ENCODE measurements at regions not wholly inside any gene's neighbourhood (a gene's known extent, or its start where the extent isn't known, plus 50 kb on each side); places are given as distances from the start of the nearest gene placed in this dataset.

DNA sequence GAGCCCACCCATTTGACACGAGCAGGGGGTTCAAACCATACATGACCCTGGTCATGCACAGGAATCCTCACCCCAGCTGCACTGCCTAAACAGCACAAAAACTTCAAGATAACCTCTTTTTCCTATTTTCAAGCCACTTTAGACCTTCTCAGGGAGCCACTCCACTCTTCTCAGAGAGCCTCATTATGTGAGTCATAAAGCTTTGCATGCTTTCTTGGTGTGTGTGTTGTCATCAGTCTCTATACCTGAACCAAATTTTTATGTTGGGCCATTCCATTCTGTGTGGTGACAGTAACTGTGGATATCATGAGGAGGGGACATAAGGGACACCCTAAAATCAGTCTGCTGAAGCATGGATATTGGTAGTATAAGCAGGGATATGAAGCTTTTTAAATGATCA, 769.5 kb upstream of the API5 start:
- H3K4me3 ChIP-seq (ENCODE audit: low read depth in 1 of 5, low read length in 5 of 5) = no peak overlapping the region

DNA sequence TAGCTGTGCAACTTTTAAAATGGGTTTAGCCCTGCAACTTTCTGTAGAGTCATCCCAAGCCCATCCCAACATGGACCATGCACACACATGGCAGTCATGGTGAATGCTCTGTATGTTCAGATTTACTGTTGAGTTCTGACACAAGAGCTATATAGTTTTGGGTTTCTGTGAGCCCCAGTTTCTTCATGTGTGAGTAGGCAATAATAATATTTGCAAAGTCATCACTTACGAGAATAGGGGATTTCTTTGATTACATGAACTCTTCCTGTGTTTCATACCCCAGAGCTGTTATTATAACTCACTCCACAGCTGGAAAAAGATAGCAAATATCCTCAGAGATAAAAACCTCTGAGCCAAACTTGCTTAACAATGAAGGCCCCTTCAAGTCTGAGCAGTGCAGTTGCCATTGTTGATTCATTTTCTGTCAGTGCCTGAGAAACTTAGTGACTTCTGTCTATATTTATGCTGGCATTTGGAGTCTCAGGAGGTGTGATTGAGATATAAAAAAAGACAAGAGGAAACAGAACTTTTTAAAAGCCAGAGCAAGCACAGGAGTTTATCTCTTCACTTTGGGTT, 767.9 kb upstream of the API5 start:
- H3K36me3 ChIP-seq (ENCODE audit: control insufficient read depth in 5 of 5, insufficient read depth in 5 of 5, low read length in 5 of 5) = no peaks in the 10 kb centered on the region
- no peaks in the 10 kb centered on the region for H3K27me3 ChIP-seq (ENCODE audit: control insufficient read depth in 5 of 5, insufficient read depth in 4 of 5, low read length in 5 of 5)
- no peak overlapping the region for H3K27ac ChIP-seq (ENCODE audit: low read depth, low read length)
- no peak overlapping the region for H3K4me3 ChIP-seq (ENCODE audit: low read depth in 1 of 5, low read length in 5 of 5)
- no peak overlapping the region for H3K9ac ChIP-seq (ENCODE audit: low read length in 5 of 5)
- peaks cover 0 to 5% (median 3%) of the 10 kb centered on the region in 5 donors for H3K9me3 ChIP-seq (ENCODE audit: control insufficient read depth in 5 of 5, low read length in 5 of 5)
- H3K4me1 ChIP-seq (ENCODE audit: control insufficient read depth in 5 of 5, insufficient read depth in 5 of 5, low read length in 5 of 5) = no peaks in the 10 kb centered on the region

More for the DNA sequence above, 769.5 kb upstream of the API5 start:
- H3K27me3 ChIP-seq (ENCODE audit: control insufficient read depth in 5 of 5, insufficient read depth in 4 of 5, low read length in 5 of 5) = no peaks in the 10 kb centered on the region
- no peak overlapping the region for H3K9ac ChIP-seq (ENCODE audit: low read length in 5 of 5)
- H3K9me3 ChIP-seq (ENCODE audit: control insufficient read depth in 5 of 5, low read length in 5 of 5) = peaks cover 0 to 5% (median 3%) of the 10 kb centered on the region in 5 donors
- H3K4me1 ChIP-seq (ENCODE audit: control insufficient read depth in 5 of 5, insufficient read depth in 5 of 5, low read length in 5 of 5) = no peaks in the 10 kb centered on the region
- H3K36me3 ChIP-seq (ENCODE audit: control insufficient read depth in 5 of 5, insufficient read depth in 5 of 5, low read length in 5 of 5) = no peaks in the 10 kb centered on the region
- H3K27ac ChIP-seq (ENCODE audit: low read depth, low read length) = no peak overlapping the region

DNA sequence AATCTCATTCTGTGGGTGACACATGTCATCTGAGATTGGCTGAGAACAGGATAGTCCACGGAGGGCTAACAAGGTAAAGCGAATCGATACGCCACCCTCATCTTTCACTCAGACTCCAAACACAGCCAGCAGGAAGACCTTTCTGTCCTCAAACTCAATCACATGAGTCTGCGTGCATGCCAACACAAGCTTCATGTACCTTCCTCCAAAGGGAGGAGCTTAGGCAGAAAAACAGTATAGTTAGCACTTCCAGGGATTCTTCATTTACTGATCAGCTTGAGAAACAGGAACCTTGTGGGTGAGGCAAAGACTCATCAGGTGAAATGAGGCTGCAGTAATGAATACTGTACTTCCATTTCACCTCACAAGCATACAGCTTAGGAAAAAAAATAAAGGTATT, 767.1 kb upstream of the API5 start:
- peaks cover 0 to 5% (median 3%) of the 10 kb centered on the region in 5 donors for H3K9me3 ChIP-seq (ENCODE audit: control insufficient read depth in 5 of 5, low read length in 5 of 5)

DNA sequence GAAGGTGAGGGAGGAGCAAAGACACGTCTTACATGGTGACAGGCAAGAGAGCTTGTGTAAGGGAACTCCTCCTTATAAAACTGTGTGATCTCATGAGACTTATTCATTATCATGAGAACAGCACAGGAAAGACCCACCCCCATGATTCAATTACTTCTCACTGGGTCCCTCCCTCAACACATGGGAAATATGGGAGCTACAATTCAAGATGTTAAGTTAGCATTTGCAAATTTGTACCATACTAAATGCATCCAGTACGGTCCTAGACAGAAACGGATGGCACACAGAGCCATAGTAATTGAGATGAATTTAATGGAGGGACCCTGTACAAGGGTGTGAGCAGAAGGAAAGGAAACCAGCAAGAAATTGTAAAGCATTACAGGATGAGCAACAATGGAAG, 765.8 kb upstream of the API5 start:
- no peak overlapping the region for H3K9ac ChIP-seq (ENCODE audit: low read length in 5 of 5)

More for the DNA sequence above, 767.1 kb upstream of the API5 start:
- Histone ChIP-seq H3K36me3 (ENCODE audit: control insufficient read depth in 5 of 5, insufficient read depth in 5 of 5, low read length in 5 of 5) (no peaks in the 10 kb centered on the region), H3K4me1 (ENCODE audit: control insufficient read depth in 5 of 5, insufficient read depth in 5 of 5, low read length in 5 of 5) (no peaks in the 10 kb centered on the region), H3K4me3 (ENCODE audit: low read depth in 1 of 5, low read length in 5 of 5) (no peak overlapping the region), H3K9ac (ENCODE audit: low read length in 5 of 5) (no peak overlapping the region), H3K27ac (ENCODE audit: low read depth, low read length) (no peak overlapping the region), H3K27me3 (ENCODE audit: control insufficient read depth in 5 of 5, insufficient read depth in 4 of 5, low read length in 5 of 5) (no peaks in the 10 kb centered on the region)

DNA sequence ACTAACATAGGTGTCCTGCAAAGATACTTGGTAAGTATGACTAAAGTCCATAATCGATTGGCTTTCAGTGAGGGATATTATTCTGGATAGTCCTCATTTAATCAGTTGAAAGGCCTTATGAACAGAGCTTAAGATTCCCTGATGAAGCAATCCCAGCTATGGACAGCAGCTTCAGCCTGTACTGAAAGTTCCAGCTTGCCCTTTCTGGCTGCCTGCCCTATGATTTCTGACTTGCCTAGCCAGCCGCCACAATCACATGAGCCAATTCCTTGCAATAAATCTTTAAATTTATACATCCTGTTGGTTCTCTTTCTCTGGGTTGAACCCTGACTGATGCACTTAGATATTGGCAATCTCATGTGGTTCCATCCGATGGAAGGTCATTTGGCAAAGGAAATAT, 759.0 kb upstream of the API5 start:
- H3K9ac ChIP-seq (ENCODE audit: low read length in 5 of 5) = no peak overlapping the region
- H3K36me3 ChIP-seq (ENCODE audit: control insufficient read depth in 5 of 5, insufficient read depth in 5 of 5, low read length in 5 of 5) = no peaks in the 10 kb centered on the region
- no peaks in the 10 kb centered on the region for H3K9me3 ChIP-seq (ENCODE audit: control insufficient read depth in 5 of 5, low read length in 5 of 5)
- H3K4me1 ChIP-seq (ENCODE audit: control insufficient read depth in 5 of 5, insufficient read depth in 5 of 5, low read length in 5 of 5) = no peaks in the 10 kb centered on the region
- no peaks in the 10 kb centered on the region for H3K27me3 ChIP-seq (ENCODE audit: control insufficient read depth in 5 of 5, insufficient read depth in 4 of 5, low read length in 5 of 5)
- no peak overlapping the region for H3K4me3 ChIP-seq (ENCODE audit: low read depth in 1 of 5, low read length in 5 of 5)
- H3K27ac ChIP-seq (ENCODE audit: low read depth, low read length) = no peak overlapping the region

More for the DNA sequence above, 765.8 kb upstream of the API5 start:
- Histone ChIP-seq H3K4me1 (ENCODE audit: control insufficient read depth in 5 of 5, insufficient read depth in 5 of 5, low read length in 5 of 5) (no peaks in the 10 kb centered on the region), H3K36me3 (ENCODE audit: control insufficient read depth in 5 of 5, insufficient read depth in 5 of 5, low read length in 5 of 5) (no peaks in the 10 kb centered on the region), H3K9me3 (ENCODE audit: control insufficient read depth in 5 of 5, low read length in 5 of 5) (peaks cover 0 to 5% (median 3%) of the 10 kb centered on the region in 5 donors), H3K27me3 (ENCODE audit: control insufficient read depth in 5 of 5, insufficient read depth in 4 of 5, low read length in 5 of 5) (no peaks in the 10 kb centered on the region), H3K27ac (ENCODE audit: low read depth, low read length) (no peak overlapping the region), H3K4me3 (ENCODE audit: low read depth in 1 of 5, low read length in 5 of 5) (no peak overlapping the region)

DNA sequence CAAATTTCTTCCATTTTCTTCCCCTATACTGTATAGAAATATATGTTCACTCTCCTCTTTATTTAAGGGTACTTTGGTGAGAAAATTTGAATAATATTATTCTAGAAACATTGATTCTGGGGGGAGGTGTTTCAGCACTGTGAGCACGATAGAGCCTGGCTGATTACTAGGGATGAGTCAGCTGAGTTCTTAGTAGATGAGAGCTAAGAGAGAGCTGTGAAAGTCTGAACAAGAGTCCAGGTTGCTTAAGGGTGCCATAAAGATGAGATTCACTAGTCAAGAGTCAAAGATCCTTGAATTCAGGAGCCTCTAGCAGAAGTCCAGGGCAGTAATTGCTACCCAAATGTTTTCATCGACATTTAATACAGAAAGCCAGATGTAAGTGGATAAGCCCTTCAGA, 756.6 kb upstream of the API5 start:
- no peaks in the 10 kb centered on the region for H3K27me3 ChIP-seq (ENCODE audit: control insufficient read depth in 5 of 5, insufficient read depth in 4 of 5, low read length in 5 of 5)
- H3K9me3 ChIP-seq (ENCODE audit: control insufficient read depth in 5 of 5, low read length in 5 of 5) = no peaks in the 10 kb centered on the region
- H3K27ac ChIP-seq (ENCODE audit: low read depth, low read length) = no peak overlapping the region
- H3K36me3 ChIP-seq (ENCODE audit: control insufficient read depth in 5 of 5, insufficient read depth in 5 of 5, low read length in 5 of 5) = no peaks in the 10 kb centered on the region
- no peak overlapping the region for H3K4me3 ChIP-seq (ENCODE audit: low read depth in 1 of 5, low read length in 5 of 5)
- H3K4me1 ChIP-seq (ENCODE audit: control insufficient read depth in 5 of 5, insufficient read depth in 5 of 5, low read length in 5 of 5) = no peaks in the 10 kb centered on the region
- no peak overlapping the region for H3K9ac ChIP-seq (ENCODE audit: low read length in 5 of 5)

DNA sequence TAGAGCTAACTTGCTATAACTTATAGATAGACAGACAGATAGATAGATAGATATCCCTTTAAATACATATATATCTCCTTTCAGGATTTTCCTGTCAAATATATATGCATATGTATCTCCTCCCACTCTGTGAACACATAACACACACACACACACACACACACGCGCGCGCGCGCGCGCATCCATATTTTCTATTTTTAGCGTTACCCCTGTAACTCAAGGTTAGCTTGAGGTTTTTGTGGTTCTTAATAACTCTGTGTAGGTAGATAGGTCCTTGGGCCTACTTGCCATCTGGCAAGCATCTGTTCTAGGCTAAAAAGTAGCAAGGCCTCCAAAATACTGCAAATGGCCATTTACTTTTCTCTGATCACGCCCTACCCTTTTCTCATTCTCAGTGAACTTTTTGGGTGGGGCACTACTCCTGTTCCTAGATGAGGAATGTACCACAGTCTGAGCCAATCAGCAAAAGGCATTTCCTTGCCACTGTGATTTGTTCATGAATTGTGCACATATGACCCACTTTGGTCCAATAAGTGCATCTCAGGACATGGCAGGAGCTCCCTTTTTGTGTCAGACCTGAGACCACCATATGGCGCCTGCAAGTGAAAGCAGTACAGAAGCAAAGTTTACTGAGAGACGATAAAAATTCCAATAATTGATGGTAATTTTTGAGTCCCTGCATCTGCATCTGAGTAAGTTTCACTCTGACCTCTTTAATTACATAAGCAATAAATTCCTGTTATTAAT, 740.5 kb upstream of the API5 start:
- Histone ChIP-seq H3K27me3 (ENCODE audit: control insufficient read depth in 5 of 5, insufficient read depth in 4 of 5, low read length in 5 of 5) (no peaks in the 10 kb centered on the region), H3K4me1 (ENCODE audit: control insufficient read depth in 5 of 5, insufficient read depth in 5 of 5, low read length in 5 of 5) (no peaks in the 10 kb centered on the region), H3K9ac (ENCODE audit: low read length in 5 of 5) (no peak overlapping the region), H3K27ac (ENCODE audit: low read depth, low read length) (no peak overlapping the region), H3K36me3 (ENCODE audit: control insufficient read depth in 5 of 5, insufficient read depth in 5 of 5, low read length in 5 of 5) (no peaks in the 10 kb centered on the region), H3K4me3 (ENCODE audit: low read depth in 1 of 5, low read length in 5 of 5) (no peak overlapping the region), H3K9me3 (ENCODE audit: control insufficient read depth in 5 of 5, low read length in 5 of 5) (peaks cover 0 to 2% (median 0%) of the 10 kb centered on the region in 5 donors)

DNA sequence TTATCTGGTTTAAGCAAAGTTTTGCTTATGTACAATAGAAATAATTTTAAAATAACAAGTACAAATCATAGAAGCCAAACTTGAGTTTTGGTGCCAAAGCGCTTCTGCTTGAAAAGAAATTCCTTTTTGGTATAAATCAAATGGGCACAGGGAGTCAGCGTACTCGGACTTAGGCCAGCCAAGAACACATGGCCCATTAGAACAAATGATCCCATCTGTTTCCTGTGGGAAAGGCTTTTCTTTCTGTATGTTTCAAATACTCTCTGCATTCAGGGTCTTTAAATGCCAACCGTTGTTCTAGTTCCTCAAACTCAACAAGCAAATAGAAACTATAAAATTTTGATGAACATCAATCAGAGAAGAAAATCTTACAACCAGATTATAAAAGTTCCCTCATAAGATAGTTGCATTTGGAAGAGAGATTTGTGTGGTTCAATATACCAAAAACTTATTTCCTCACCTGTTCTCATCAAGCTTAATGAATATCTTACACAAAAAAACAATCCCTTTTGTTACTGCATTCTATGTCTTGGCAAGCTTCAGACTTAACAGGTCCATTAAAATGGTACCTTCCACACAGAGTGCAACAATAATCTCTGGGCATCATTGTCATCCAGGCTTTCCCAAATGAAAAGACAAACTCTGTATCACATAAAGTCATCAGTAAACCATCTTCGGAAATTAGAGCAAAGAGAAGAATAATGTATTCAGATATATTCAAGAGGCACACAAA, 739.8 kb upstream of the API5 start:
- Histone ChIP-seq H3K27ac (ENCODE audit: low read depth, low read length) (no peak overlapping the region), H3K9ac (ENCODE audit: low read length in 5 of 5) (no peak overlapping the region), H3K27me3 (ENCODE audit: control insufficient read depth in 5 of 5, insufficient read depth in 4 of 5, low read length in 5 of 5) (no peaks in the 10 kb centered on the region), H3K36me3 (ENCODE audit: control insufficient read depth in 5 of 5, insufficient read depth in 5 of 5, low read length in 5 of 5) (no peaks in the 10 kb centered on the region), H3K4me1 (ENCODE audit: control insufficient read depth in 5 of 5, insufficient read depth in 5 of 5, low read length in 5 of 5) (no peaks in the 10 kb centered on the region), H3K4me3 (ENCODE audit: low read depth in 1 of 5, low read length in 5 of 5) (no peak overlapping the region), H3K9me3 (ENCODE audit: control insufficient read depth in 5 of 5, low read length in 5 of 5) (peaks cover 0 to 2% (median 0%) of the 10 kb centered on the region in 5 donors)

DNA sequence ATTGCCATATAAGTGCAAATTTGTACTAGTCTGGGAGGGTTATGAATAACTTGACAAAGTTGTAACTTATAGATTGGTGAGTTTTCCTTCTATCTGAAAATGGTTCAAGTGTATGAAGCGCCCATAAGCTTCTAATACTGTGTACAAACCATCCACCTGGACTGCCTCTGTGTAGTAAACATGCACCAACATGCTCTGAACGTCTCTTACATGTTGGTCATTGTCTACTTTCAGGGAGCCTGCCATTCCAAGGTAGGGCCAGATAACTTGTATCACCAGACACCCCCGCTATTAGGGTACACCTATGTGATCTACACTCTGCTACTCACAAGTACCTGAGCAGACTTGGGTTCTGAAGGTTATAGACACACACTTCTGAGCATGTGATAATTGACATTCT, 735.5 kb upstream of the API5 start:
- H3K27me3 ChIP-seq (ENCODE audit: control insufficient read depth in 5 of 5, insufficient read depth in 4 of 5, low read length in 5 of 5) = no peaks in the 10 kb centered on the region
- H3K36me3 ChIP-seq (ENCODE audit: control insufficient read depth in 5 of 5, insufficient read depth in 5 of 5, low read length in 5 of 5) = no peaks in the 10 kb centered on the region
- H3K9me3 ChIP-seq (ENCODE audit: control insufficient read depth in 5 of 5, low read length in 5 of 5) = peaks cover 0 to 2% (median 0%) of the 10 kb centered on the region in 5 donors
- H3K9ac ChIP-seq (ENCODE audit: low read length in 5 of 5) = no peak overlapping the region
- H3K4me1 ChIP-seq (ENCODE audit: control insufficient read depth in 5 of 5, insufficient read depth in 5 of 5, low read length in 5 of 5) = no peaks in the 10 kb centered on the region
- no peak overlapping the region for H3K27ac ChIP-seq (ENCODE audit: low read depth, low read length)
- no peak overlapping the region for H3K4me3 ChIP-seq (ENCODE audit: low read depth in 1 of 5, low read length in 5 of 5)

DNA sequence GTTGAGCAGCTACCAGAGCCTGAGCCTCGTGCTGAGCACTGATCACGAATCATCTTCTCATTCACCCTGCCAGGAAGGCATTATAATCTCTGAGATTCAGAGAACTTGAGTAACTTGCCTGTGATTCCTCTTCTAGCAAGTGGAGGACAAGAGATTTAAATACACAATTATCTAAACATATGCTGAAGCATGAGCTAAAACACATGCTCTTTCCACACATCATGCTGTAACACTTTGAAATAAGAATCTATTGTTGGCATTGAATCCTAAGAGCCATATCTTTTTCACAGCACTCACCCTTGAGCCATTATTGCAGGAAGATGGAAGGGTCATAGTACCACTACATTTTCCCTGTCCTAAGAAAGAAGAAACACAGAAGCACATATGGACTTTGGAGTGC, 722.5 kb upstream of the API5 start:
- no peaks in the 10 kb centered on the region for H3K4me1 ChIP-seq (ENCODE audit: control insufficient read depth in 5 of 5, insufficient read depth in 5 of 5, low read length in 5 of 5)
- H3K9ac ChIP-seq (ENCODE audit: low read length in 5 of 5) = no peak overlapping the region
- no peaks in the 10 kb centered on the region for H3K36me3 ChIP-seq (ENCODE audit: control insufficient read depth in 5 of 5, insufficient read depth in 5 of 5, low read length in 5 of 5)
- H3K4me3 ChIP-seq (ENCODE audit: low read depth in 1 of 5, low read length in 5 of 5) = no peak overlapping the region
- H3K27me3 ChIP-seq (ENCODE audit: control insufficient read depth in 5 of 5, insufficient read depth in 4 of 5, low read length in 5 of 5) = no peaks in the 10 kb centered on the region
- no peak overlapping the region for H3K27ac ChIP-seq (ENCODE audit: low read depth, low read length)
- H3K9me3 ChIP-seq (ENCODE audit: control insufficient read depth in 5 of 5, low read length in 5 of 5) = no peaks in the 10 kb centered on the region
